HAP-1 (cell line): ENCODE measurements at regions not wholly inside any gene's neighbourhood (a gene's known extent, or its start where the extent isn't known, plus 50 kb on each side); places are given as distances from the start of the nearest gene placed in this dataset.

ENCODE experiments used
- DNase-seq, 2 experiments: peaks; one replicate each; pipeline ENCODE4 v3.0.0-alpha.2; 2016 to 2020; ENCODE audit warnings: low spot score in 2 of 2
- H3K27me3 ChIP-seq: fragments of 250-450 bp; sonication (Bioruptor Pico); 2 replicates; pipeline ENCODE4 v1.5.1; 2020; ENCODE audit warnings: low read depth, mild to moderate bottlenecking, moderate library complexity
- H3K36me3 ChIP-seq: fragments of 250-450 bp; sonication (Bioruptor Pico); replicated peaks from 2 replicates; pipeline ENCODE4 v1.5.1; 2020; ENCODE audit warnings: mild to moderate bottlenecking
- H3K4me1 ChIP-seq: fragments of 250-450 bp; sonication (Bioruptor Pico); 2 replicates; pipeline ENCODE4 v1.5.1; 2020; ENCODE audit warnings: mild to moderate bottlenecking
- H3K4me3 ChIP-seq: fragments of 250-450 bp; sonication (Bioruptor Pico); 2 replicates; pipeline ENCODE4 v1.5.1; 2020; ENCODE audit warnings: mild to moderate bottlenecking, moderate library complexity
- H3K9me3 ChIP-seq: fragments of 250-450 bp; sonication (Bioruptor Pico); 2 replicates; pipeline ENCODE4 v1.5.1; 2020; ENCODE audit warnings: mild to moderate bottlenecking, moderate library complexity
- in situ Hi-C: fragments of 300-500 bp; cut with MboI; formaldehyde crosslinking; loops from 3 replicates; pipeline ENCODE4 v1.14.3; 2020; ENCODE audit warnings: low sequenced_read_pairs, inconsistent platforms, mixed read lengths

DNA sequence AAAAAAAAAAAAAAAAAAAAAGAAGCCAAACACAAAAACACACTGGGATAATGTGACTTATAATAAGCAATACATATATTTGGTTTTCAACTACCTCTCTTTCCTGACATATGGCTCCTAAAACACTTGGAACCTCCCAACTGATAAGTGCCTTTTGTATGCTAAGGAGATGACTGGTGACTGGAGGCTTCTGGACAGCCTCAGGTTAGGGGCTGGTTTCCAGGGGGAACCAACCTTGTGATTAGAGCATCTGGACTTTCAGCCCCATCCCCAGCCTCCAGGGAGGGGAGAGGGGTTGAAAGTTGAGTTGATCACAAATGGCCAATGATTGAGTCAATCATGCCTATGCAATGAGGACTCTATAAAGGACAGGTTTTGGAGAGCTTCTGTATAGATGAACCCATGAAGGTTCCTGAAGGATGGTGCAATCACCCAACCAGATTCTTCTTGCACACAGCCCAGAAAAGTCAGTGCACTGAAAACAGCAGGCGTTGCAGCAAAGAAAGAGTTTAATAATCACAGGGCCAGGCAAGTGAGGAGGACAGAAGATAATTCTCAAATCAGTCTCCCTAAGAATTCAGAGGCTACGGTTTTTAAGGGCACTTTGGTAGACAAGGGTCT is 276.7 kb downstream of the AUH start:
- Histone ChIP-seq H3K4me1 (no peaks in the 10 kb centered on the region), H3K9me3 (no peaks in the 10 kb centered on the region), H3K36me3 (no peaks in the 10 kb centered on the region), H3K27me3 (no peaks in the 10 kb centered on the region), H3K4me3 (no peak overlapping the region)
- no peak for DNase-seq
- in situ Hi-C loops = no loop called here

DNA sequence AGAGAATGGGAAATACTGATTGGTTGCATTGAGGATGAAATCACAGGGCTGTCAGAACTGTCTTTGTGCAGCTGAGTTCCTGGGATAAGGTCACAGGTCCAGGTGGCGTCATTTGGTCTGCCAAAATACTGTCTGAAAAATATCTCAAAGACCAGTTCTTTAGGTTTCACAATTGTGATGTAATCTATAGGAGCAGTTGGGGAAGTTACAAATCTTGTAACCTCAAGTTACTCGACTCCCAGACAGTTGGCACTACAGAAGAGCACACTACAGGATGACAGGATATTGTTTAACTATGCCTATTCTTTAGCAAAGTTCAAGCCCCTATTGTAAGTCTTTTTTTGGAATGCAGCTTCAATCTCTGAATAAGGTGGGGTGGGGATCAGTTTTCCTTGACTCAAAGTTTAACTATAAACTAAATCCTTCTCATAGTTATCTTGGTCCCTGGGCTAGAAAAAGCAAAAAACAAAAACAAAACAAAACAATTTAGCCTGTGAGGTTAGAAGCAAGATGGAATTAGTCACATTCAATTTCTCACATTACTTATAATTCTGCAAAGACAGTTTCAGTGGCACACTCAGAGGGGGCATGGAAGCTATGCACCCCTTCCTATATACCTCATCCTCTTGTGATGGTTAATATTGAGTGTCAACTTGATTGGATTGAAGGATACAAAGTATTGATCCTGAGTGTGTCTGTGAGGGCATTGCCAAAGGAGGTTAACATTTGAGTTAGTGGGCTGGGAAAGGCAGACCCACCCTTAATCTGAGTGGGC is 276.0 kb downstream of the AUH start:
- Histone ChIP-seq H3K27me3 (no peaks in the 10 kb centered on the region), H3K4me1 (no peaks in the 10 kb centered on the region), H3K4me3 (no peak overlapping the region), H3K9me3 (no peaks in the 10 kb centered on the region), H3K36me3 (no peaks in the 10 kb centered on the region)
- in situ Hi-C loops = no loop called here
- DNase-seq = no peak

DNA sequence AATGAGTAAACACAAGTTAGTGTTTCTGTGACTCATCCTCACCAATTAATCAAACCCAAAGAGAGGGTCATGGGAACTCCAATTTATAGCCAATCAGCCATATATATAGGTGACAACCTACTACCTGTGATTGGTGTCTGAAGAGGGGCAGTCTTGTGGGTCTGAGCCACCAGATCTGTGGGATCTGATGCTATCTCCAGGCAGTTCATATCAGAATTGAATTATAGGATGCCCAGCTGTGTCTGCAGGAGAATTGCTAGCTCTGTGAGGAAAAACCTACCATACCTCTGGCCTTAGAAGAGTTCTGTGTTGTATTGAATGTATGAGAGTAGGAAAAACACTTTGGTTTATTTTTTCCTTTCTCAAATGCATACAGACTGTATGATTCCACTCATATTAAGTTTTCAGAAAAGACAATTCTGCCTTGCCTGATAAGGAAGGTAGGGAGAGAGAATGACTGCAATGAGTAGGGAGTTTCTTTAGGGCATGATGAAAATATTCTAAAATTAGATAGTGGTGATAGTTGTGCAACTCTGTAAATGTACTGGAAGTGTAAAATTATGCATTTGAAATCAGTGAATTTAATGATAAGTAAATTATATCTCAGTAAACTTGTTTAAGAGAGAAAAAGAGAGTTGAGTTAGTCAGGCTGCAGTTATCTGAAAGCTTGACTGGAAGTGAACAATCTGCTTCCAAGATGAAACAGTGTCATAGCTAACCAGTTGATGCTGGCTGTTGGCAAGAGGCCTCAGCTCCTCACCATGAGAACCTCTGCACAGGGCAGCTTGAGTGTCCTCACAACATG is 274.9 kb downstream of the AUH start:
- no peaks in the 10 kb centered on the region for H3K9me3 ChIP-seq
- no peak for DNase-seq
- no peak overlapping the region for H3K4me3 ChIP-seq
- in situ Hi-C loops = no loop called here
- no peaks in the 10 kb centered on the region for H3K36me3 ChIP-seq
- H3K4me1 ChIP-seq = no peaks in the 10 kb centered on the region
- H3K27me3 ChIP-seq = no peaks in the 10 kb centered on the region

DNA sequence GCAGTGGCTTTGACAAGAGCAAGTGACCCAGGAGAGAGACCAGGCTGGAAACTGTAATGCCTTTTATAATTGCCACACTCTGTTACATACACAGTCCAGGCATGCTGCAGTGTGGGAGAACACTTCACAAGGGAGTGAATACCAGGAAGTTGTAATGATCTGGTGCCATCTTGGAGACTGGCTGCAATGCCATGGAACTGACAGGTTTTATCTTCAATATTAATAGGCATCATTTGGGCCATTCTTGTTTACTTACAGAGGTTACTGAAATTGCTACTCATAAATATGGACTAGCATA is 274.3 kb downstream of the AUH start:
- in situ Hi-C loops = no loop called here
- Histone ChIP-seq H3K4me1 (no peaks in the 10 kb centered on the region), H3K4me3 (no peak overlapping the region), H3K9me3 (no peaks in the 10 kb centered on the region), H3K36me3 (no peaks in the 10 kb centered on the region), H3K27me3 (no peaks in the 10 kb centered on the region)
- DNase-seq = no peak

DNA sequence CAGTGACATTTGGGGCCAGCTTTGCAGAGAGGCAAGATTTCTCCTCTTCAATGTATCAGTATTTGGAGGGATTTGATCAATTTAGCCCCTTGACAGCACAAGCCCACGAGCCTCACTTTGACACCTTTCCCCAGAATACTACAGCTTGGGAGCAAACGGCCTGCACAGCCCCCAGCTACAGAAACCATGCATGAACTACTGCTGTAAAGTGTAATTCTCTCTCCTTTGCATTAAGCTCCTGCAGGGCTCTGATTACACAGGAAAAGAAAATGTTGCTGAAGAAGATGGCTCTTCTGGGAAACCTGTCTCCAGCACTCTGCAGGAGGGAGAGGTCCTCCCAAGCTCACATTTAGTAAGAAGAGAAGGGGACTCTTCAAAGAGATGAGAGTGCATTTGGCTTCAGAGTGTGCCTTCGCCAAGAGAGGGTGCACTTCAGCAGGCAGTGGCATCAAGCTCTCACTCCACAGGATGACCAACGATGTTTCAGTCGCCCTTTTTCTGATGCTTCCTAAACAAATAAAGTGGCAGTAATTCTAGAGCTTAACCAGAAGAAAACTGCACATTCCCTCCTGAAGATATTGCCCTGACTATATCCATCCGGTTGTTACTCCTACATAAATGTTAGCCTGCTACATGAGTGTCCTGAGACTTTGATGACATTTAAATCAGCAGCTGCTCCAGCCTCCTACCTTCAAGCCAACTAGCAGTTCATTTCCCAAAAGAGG is 272.2 kb downstream of the AUH start:
- H3K27me3 ChIP-seq = no peaks in the 10 kb centered on the region
- no peaks in the 10 kb centered on the region for H3K9me3 ChIP-seq
- H3K4me3 ChIP-seq = no peak overlapping the region
- H3K4me1 ChIP-seq = no peaks in the 10 kb centered on the region
- in situ Hi-C loops = no loop called here
- DNase-seq = no peak
- H3K36me3 ChIP-seq = no peaks in the 10 kb centered on the region

DNA sequence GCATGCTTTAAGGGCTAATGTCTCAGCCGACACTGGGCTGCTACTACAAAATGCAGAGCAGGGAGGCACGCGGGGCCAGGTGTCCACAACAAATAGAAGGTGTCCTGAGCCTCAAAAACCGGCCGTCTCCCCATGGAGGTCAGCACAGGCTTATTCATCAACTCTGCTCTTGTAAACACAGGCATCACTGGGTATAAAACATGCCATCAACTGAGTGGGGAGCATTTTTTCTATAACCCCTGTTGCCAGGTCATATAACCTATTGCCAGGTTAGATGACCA is 271.6 kb downstream of the AUH start:
- Histone ChIP-seq H3K9me3 (no peaks in the 10 kb centered on the region), H3K27me3 (no peaks in the 10 kb centered on the region), H3K4me3 (no peak overlapping the region), H3K4me1 (no peaks in the 10 kb centered on the region), H3K36me3 (no peaks in the 10 kb centered on the region)
- in situ Hi-C loops = no loop called here
- DNase-seq = no peak

DNA sequence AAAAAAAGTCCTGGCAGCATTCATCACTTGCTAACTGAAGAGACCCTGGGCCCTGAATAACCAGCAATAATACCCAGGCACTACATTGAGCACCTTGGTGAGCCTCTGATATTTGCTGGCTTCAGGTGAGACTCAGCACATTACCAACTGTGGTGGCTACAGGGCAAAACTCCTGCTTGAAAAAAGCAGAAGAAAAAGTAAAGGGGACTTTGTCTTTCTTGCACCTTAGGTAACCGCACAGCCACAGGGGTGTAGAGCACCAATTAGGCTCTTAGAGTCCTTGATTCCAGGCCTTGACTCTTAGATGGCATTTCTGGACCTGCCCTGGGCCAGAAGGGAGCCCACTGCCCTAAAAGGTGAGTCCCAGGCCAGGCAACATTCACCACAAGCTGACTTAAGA is 269.5 kb downstream of the AUH start:
- no peaks in the 10 kb centered on the region for H3K9me3 ChIP-seq
- no peaks in the 10 kb centered on the region for H3K4me1 ChIP-seq
- in situ Hi-C loops = no loop called here
- no peak overlapping the region for H3K4me3 ChIP-seq
- DNase-seq = no peak
- H3K27me3 ChIP-seq = no peaks in the 10 kb centered on the region
- H3K36me3 ChIP-seq = no peaks in the 10 kb centered on the region

DNA sequence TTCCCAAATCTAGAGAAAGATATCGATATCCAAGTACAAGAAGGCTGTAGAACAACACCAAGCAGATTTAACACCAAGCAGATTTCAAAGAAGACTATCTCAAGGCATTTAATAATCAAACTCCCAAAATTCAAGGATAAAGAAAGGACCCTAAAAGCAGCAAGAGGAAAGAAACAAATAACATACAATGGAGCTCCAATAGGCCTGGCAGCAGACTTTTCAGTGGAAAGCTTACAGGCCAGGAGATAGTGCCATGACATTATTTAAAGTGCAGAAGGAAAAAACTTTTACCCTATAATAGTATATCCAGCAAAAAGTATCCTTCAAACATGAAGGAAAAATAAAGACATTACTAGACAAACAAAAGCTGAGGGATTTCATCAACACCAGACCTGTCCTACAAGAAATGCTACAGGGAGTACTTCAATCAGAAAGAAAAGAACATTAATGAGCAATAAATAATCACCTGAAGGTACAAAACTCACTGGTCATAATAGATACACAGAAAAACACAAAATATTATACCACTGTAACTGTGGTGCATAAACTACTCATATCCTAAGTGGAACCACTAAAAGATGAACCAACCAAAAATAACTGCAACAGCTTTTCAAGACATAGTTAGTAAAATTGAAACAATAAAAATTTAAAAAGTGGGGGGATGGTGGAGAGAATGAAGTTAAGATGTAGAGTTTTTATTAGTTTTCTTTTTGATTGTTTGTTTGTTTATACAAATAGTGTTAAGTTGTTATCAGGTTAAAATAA is 267.2 kb downstream of the AUH start:
- H3K27me3 ChIP-seq = no peaks in the 10 kb centered on the region
- DNase-seq = no peak
- in situ Hi-C loops = no loop called here
- no peaks in the 10 kb centered on the region for H3K36me3 ChIP-seq
- no peak overlapping the region for H3K4me3 ChIP-seq
- no peaks in the 10 kb centered on the region for H3K9me3 ChIP-seq
- H3K4me1 ChIP-seq = no peaks in the 10 kb centered on the region

DNA sequence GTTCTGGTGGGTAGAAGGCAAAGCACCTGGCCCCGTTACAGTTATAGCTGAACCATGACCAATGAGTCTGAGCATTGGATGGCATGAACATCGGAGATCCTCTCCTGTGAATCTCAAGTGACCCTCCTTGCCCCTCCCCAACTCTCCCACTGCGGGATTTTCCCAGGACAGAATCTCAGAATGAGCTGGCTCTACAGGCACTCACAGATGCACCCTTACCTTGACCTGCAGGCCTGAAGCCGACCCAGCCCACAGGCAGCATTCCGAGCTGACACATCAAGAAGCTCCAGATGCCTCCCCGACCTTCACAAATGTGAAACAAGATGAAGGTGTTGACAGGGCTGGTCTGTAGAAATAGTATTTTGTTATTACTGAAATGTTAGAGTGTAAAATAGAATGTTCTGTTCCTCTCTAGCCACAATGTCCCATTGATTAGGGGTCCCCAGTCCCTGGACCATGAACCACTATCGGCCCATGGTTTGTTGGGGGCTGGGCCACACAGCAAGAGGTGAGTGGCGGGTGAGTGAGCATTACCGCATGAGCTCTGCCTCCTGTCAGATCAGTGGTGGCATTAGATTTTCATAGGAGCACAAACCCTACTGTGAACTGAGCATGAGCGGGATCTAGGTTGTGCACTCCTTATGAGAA is 263.4 kb downstream of the AUH start:
- DNase-seq = no peak
- in situ Hi-C loops = no loop called here
- H3K27me3 ChIP-seq = peaks cover 3% of the 10 kb centered on the region; the same call in 1 of the 2 replicates
- H3K4me1 ChIP-seq = no peaks in the 10 kb centered on the region
- no peak overlapping the region for H3K4me3 ChIP-seq
- no peaks in the 10 kb centered on the region for H3K9me3 ChIP-seq
- H3K36me3 ChIP-seq = no peaks in the 10 kb centered on the region

DNA sequence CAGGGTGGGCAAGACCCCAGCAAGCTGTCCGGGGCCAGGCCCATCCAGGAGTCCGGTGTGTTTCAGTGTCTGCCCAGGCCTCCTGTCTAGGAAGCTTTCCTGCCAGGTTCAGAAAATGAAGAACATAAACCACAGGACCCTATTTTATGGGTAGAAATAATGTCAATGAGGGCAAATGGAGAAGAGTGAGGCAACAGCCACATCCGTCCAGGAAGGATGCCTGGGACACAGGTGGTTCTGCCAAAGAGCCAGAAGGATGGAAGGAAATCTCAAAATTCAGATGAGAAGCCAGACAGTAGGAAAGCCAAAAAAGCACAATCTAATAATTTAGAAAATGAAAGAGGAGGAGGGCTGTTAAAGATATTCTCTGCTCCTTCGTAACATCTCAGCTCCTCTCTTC is 262.3 kb downstream of the AUH start:
- no peak overlapping the region for H3K4me3 ChIP-seq
- in situ Hi-C loops = no loop called here
- no peaks in the 10 kb centered on the region for H3K4me1 ChIP-seq

DNA sequence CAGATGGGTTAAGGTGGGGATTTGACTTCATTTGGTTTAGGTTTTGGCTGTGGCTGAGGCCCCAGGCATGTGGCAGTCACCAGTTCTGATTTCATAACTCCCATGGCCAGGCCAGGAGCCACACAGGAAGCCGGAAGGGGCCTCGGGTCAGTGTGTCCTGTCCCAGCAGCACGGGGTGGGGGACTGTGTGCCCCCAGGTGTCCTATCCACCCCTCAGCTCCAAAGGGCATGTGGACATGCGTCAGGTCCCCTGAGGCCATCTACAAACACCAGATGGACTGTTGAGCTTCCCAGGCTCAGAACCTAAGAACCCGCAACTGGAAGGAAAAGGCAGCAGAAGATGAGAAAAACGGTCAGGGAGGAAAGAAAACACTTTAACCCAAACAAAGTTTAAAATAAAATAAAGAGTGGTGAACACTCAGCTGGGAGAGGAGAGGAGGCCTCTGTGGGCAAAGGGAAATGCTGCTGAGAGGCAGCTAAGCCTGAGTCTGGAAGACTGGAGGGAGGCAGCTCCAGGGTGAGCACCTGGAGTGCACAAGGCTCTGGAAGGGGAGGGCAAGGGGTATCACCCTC is 260.8 kb downstream of the AUH start:
- in situ Hi-C loops = no loop called here
- H3K27me3 ChIP-seq = peaks cover 3% of the 10 kb centered on the region; the same call in 1 of the 2 replicates
- H3K4me1 ChIP-seq = no peaks in the 10 kb centered on the region
- H3K4me3 ChIP-seq = no peak overlapping the region
- no peaks in the 10 kb centered on the region for H3K36me3 ChIP-seq
- no peaks in the 10 kb centered on the region for H3K9me3 ChIP-seq
- no peak for DNase-seq

More for the DNA sequence above, 262.3 kb downstream of the AUH start:
- H3K36me3 ChIP-seq = no peaks in the 10 kb centered on the region
- H3K9me3 ChIP-seq = no peaks in the 10 kb centered on the region
- peaks cover 3% of the 10 kb centered on the region; the same call in 1 of the 2 replicates for H3K27me3 ChIP-seq
- no peak for DNase-seq

DNA sequence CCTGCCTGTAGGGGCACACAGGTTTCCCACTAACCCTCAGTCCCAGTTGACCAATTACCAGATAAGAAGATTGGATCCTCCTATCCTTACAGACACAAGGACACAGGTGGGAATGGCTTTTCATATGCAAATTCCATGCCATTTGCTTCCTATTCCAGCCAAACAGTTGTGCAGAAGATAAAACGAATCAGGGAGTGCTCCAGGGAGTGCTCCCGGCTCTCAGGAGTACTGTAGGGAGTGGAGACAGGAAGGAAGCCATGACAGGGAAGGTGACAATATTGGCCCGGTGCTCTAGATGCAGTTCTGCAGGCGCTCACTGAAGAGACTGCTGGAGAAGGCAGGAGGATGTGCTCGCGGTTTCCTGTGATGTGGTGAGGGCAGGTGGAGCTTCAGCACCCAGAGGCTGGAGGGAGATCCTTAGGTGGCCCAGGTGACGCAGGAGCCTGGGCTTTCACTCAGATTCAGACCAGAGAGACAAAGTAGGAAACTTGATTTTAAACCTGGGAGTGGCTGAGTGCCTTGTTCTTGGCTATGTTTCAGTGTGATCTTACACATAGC is 260.0 kb downstream of the AUH start:
- DNase-seq = no peak
- in situ Hi-C loops = no loop called here
- peaks cover 3% of the 10 kb centered on the region; the same call in 1 of the 2 replicates for H3K27me3 ChIP-seq
- no peaks in the 10 kb centered on the region for H3K36me3 ChIP-seq
- H3K4me1 ChIP-seq = no peaks in the 10 kb centered on the region
- no peak overlapping the region for H3K4me3 ChIP-seq
- no peaks in the 10 kb centered on the region for H3K9me3 ChIP-seq
